CD4-positive, alpha-beta memory T cell (primary cell): ENCODE measurements at regions not wholly inside any gene's neighbourhood (a gene's known extent, or its start where the extent isn't known, plus 50 kb on each side); places are given as distances from the start of the nearest gene placed in this dataset.

ENCODE experiments used
- CTCF ChIA-PET: fragments of 350-600 bp; sonication (Branson Sonifier 250); formaldehyde crosslinking; loops from one replicate; lab custom pipeline; 2021; ENCODE audit warnings: inconsistent platforms; ENCODE audit not compliant: partially characterized antibody; lab: Charles Lee
- POLR2A ChIA-PET: fragments of 350-600 bp; sonication (Branson Sonifier 250); formaldehyde crosslinking; loops from one replicate; lab custom pipeline; 2021; ENCODE audit not compliant: partially characterized antibody; lab: Charles Lee
- DNase-seq, 5 donors: peaks; one replicate each; pipeline versions ENCODE4 v3.0.0 to v3.0.0-alpha.2; 2020 to 2022; ENCODE audit warnings: mixed read lengths in 1 of 5
- H3K27ac ChIP-seq: one replicate; pipeline ENCODE4 v1.7.0; 2013; ENCODE audit warnings: low read depth, low read length
- H3K27me3 ChIP-seq: 2 replicates; pipeline ENCODE4 v1.7.0; 2013; ENCODE audit warnings: mild to moderate bottlenecking, low read length, moderate library complexity; ENCODE audit not compliant: insufficient read depth
- H3K36me3 ChIP-seq: 2 replicates; pipeline ENCODE4 v1.7.0; 2013; ENCODE audit warnings: mild to moderate bottlenecking, low read length, moderate library complexity; ENCODE audit not compliant: insufficient read depth
- H3K4me1 ChIP-seq: 2 replicates; pipeline ENCODE4 v1.7.0; 2013; ENCODE audit warnings: mild to moderate bottlenecking, low read length, moderate library complexity; ENCODE audit not compliant: insufficient read depth
- H3K4me3 ChIP-seq, 2 donors: one replicate each; pipeline ENCODE4 v1.7.0; 2013; ENCODE audit warnings: low read length in 2 of 2, mild to moderate bottlenecking in 1 of 2
- H3K9me3 ChIP-seq, 2 donors: one replicate each; pipeline ENCODE4 v1.7.0; 2013; ENCODE audit warnings: low read length in 2 of 2, control low read depth in 1 of 2; ENCODE audit not compliant: control insufficient read depth in 1 of 2
- H3K27ac Mint-ChIP-seq, 7 donors: one replicate each; pipeline ENCODE4 v1.8.0; 2020 to 2021; ENCODE audit warnings: mixed read lengths in 7 of 7, mild to moderate bottlenecking in 6 of 7, inconsistent platforms in 3 of 7, moderate library complexity in 3 of 7
- H3K27me3 Mint-ChIP-seq, 2 donors: one replicate each; pipeline ENCODE4 v1.8.0; 2020 to 2021; ENCODE audit warnings: mixed read lengths in 2 of 2
- H3K36me3 Mint-ChIP-seq, 2 donors: one replicate each; pipeline ENCODE4 v1.8.0; 2020 to 2021; ENCODE audit warnings: mixed read lengths in 2 of 2, inconsistent platforms in 1 of 2, mild to moderate bottlenecking in 1 of 2
- H3K4me1 Mint-ChIP-seq, 4 donors: one replicate each; pipeline ENCODE4 v1.8.0; 2020 to 2021; ENCODE audit warnings: mixed read lengths in 4 of 4, mild to moderate bottlenecking in 1 of 4
- H3K4me3 Mint-ChIP-seq, 8 donors: one replicate each; pipeline ENCODE4 v1.8.0; 2020 to 2021; ENCODE audit warnings: mixed read lengths in 8 of 8, mild to moderate bottlenecking in 7 of 8, moderate library complexity in 6 of 8, inconsistent platforms in 3 of 8
- H3K9me3 Mint-ChIP-seq, 8 donors: one replicate each; pipeline ENCODE4 v1.8.0; 2020 to 2021; ENCODE audit warnings: mixed read lengths in 8 of 8, mild to moderate bottlenecking in 5 of 8, inconsistent platforms in 3 of 8, moderate library complexity in 1 of 8
- intact Hi-C: fragments of 100-400 bp; cut with micrococcal nuclease; formaldehyde crosslinking; loops from one replicate; pipeline ENCODE4 v1.15.1; 2023

GRCh38 chr10:78393094-78393493, 359.4 kb downstream of the RPS24 start:
- Mint-ChIP-seq H3K36me3 (no peaks in the 10 kb centered on the region), H3K27ac (no peak overlapping the region), H3K9me3 (no peaks in the 10 kb centered on the region), H3K4me3 (no peak overlapping the region), H3K4me1 (no peaks in the 10 kb centered on the region), H3K27me3 (peaks cover 0 to 7% of the 10 kb centered on the region in 2 donors)
- intact Hi-C loops: no loop called here
- Histone ChIP-seq H3K4me3 (no peak overlapping the region), H3K9me3 (no peaks in the 10 kb centered on the region), H3K36me3 (no peaks in the 10 kb centered on the region), H3K27me3 (no peaks in the 10 kb centered on the region), H3K27ac (no peak overlapping the region), H3K4me1 (no peaks in the 10 kb centered on the region)
- no peak for DNase-seq
- ChIA-PET POLR2A (no interaction called here), CTCF (no interaction called here)

DNA sequence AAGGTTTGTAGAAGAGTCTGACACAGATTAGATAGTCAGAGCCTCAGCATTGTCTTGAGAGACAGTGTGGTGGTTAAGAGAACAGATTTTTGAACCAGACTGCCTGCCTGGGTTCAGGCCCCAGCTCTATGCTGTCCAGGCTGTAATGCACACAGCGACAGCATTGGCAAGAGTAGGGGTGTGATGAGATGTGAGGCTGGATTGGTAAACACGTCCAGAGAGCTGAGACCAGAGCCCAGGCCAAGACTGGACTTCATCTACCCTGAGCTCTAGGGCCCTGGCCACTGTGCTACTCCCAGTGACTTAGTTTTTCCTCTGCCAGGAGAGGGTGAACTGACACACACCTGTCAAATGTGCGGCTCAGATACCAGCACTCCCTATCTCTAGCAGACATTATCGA, 360.4 kb downstream of the RPS24 start:
- no peaks in the 10 kb centered on the region for H3K4me1 Mint-ChIP-seq
- Histone ChIP-seq H3K4me3 (no peak overlapping the region), H3K36me3 (no peaks in the 10 kb centered on the region), H3K27me3 (no peaks in the 10 kb centered on the region), H3K9me3 (no peaks in the 10 kb centered on the region), H3K27ac (no peak overlapping the region), H3K4me1 (no peaks in the 10 kb centered on the region)
- H3K9me3 Mint-ChIP-seq: no peaks in the 10 kb centered on the region
- no peak overlapping the region for H3K27ac Mint-ChIP-seq
- H3K36me3 Mint-ChIP-seq: no peaks in the 10 kb centered on the region
- POLR2A ChIA-PET: no interaction called here
- CTCF ChIA-PET: no interaction called here
- intact Hi-C loops: no loop called here
- H3K27me3 Mint-ChIP-seq: peaks cover 0 to 5% of the 10 kb centered on the region in 2 donors
- no peak overlapping the region for H3K4me3 Mint-ChIP-seq
- no peak for DNase-seq

- no peaks in the 10 kb centered on the region for H3K4me1 Mint-ChIP-seq
- ChIA-PET POLR2A (no interaction called here), CTCF (no interaction called here)
- H3K27me3 Mint-ChIP-seq: no peaks in the 10 kb centered on the region
- Histone ChIP-seq H3K4me3 (no peak overlapping the region), H3K27ac (no peak overlapping the region), H3K27me3 (no peaks in the 10 kb centered on the region), H3K9me3 (no peaks in the 10 kb centered on the region), H3K36me3 (no peaks in the 10 kb centered on the region), H3K4me1 (no peaks in the 10 kb centered on the region)
- intact Hi-C loops: no loop called here
- DNase-seq: no peak
- no peak overlapping the region for H3K4me3 Mint-ChIP-seq
- no peak overlapping the region for H3K27ac Mint-ChIP-seq
- H3K36me3 Mint-ChIP-seq: no peaks in the 10 kb centered on the region
- H3K9me3 Mint-ChIP-seq: no peaks in the 10 kb centered on the region
These were observed 361.5 kb downstream of the RPS24 start for GRCh38 chr10:78395162-78395561.

DNA sequence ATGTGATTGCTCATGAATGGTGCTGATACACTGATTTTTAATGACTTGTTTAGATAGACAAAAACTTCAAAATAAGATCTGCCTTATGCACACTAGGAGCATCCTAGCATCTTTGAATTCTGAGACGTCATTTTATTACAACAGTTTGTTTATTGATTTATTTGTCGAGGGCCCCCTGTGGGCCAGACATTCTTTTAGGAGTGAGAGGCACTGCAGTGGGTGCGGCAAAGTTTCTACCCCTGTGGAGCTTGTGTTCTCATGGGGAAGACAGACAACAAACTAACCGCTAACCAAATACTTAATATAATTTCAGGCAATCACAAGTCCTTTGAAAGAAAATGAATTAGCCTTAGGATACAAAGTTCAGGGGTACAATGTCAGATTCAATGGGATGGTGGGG, 363.1 kb downstream of the RPS24 start:
- Mint-ChIP-seq H3K27ac (no peak overlapping the region), H3K27me3 (peaks cover 0 to 2% of the 10 kb centered on the region in 2 donors), H3K4me3 (no peak overlapping the region), H3K9me3 (no peaks in the 10 kb centered on the region), H3K36me3 (no peaks in the 10 kb centered on the region), H3K4me1 (no peaks in the 10 kb centered on the region)
- Histone ChIP-seq H3K9me3 (no peaks in the 10 kb centered on the region), H3K27ac (no peak overlapping the region), H3K27me3 (no peaks in the 10 kb centered on the region), H3K4me3 (no peak overlapping the region), H3K36me3 (no peaks in the 10 kb centered on the region), H3K4me1 (no peaks in the 10 kb centered on the region)
- DNase-seq: no peak
- ChIA-PET POLR2A (no interaction called here), CTCF (no interaction called here)
- intact Hi-C loops: no loop called here

GRCh38 chr10:78397786-78398185, 364.1 kb downstream of the RPS24 start:
- H3K27me3 Mint-ChIP-seq: peaks cover 0 to 2% of the 10 kb centered on the region in 2 donors
- intact Hi-C loops: no loop called here
- Histone ChIP-seq H3K27ac (no peak overlapping the region), H3K27me3 (no peaks in the 10 kb centered on the region), H3K9me3 (no peaks in the 10 kb centered on the region), H3K36me3 (no peaks in the 10 kb centered on the region), H3K4me1 (no peaks in the 10 kb centered on the region), H3K4me3 (no peak overlapping the region)
- H3K36me3 Mint-ChIP-seq: no peaks in the 10 kb centered on the region
- ChIA-PET CTCF (interaction anchor here (1.3 kb wide), 1 partner anchor 10 kb away, joined by 6 read pairs; no protein-coding TSS in a partner anchor), POLR2A (no interaction called here)
- no peak overlapping the region for H3K4me3 Mint-ChIP-seq
- H3K4me1 Mint-ChIP-seq: no peaks in the 10 kb centered on the region
- DNase-seq: no peak
- no peaks in the 10 kb centered on the region for H3K9me3 Mint-ChIP-seq
- H3K27ac Mint-ChIP-seq: no peak overlapping the region

- ChIA-PET POLR2A (no interaction called here), CTCF (interaction anchor here (1.0 to 1.3 kb wide), 2 partner anchors 9 to 797 kb away, joined by 3 to 6 read pairs; no protein-coding TSS in a partner anchor)
- no peaks in the 10 kb centered on the region for H3K4me1 ChIP-seq
- H3K36me3 Mint-ChIP-seq: no peaks in the 10 kb centered on the region
- H3K27me3 Mint-ChIP-seq: peaks cover 0 to 2% of the 10 kb centered on the region in 2 donors
- H3K27me3 ChIP-seq: no peaks in the 10 kb centered on the region
- H3K4me3 ChIP-seq: no peak overlapping the region
- H3K36me3 ChIP-seq: no peaks in the 10 kb centered on the region
- H3K4me1 Mint-ChIP-seq: no peaks in the 10 kb centered on the region
- no peak for DNase-seq
- H3K27ac ChIP-seq: no peak overlapping the region
- intact Hi-C loops: no loop called here
- H3K9me3 Mint-ChIP-seq: no peaks in the 10 kb centered on the region
- H3K9me3 ChIP-seq: no peaks in the 10 kb centered on the region
- no peak overlapping the region for H3K4me3 Mint-ChIP-seq
- no peak overlapping the region for H3K27ac Mint-ChIP-seq
These were observed 364.7 kb downstream of the RPS24 start for GRCh38 chr10:78398382-78398781.

GRCh38 chr10:78401624-78402367, 368.1 kb downstream of the RPS24 start:
- Histone ChIP-seq H3K27ac (no peak overlapping the region), H3K4me3 (no peak overlapping the region), H3K36me3 (no peaks in the 10 kb centered on the region), H3K9me3 (no peaks in the 10 kb centered on the region), H3K27me3 (no peaks in the 10 kb centered on the region), H3K4me1 (peaks cover 3% of the 10 kb centered on the region)
- peaks cover 6 to 12% of the 10 kb centered on the region in 2 donors for H3K27me3 Mint-ChIP-seq
- POLR2A ChIA-PET: no interaction called here
- intact Hi-C loops: no loop called here
- H3K36me3 Mint-ChIP-seq: no peaks in the 10 kb centered on the region
- no peak for DNase-seq
- no peak overlapping the region for H3K27ac Mint-ChIP-seq
- H3K4me3 Mint-ChIP-seq: no peak overlapping the region
- CTCF ChIA-PET: no interaction called here
- no peaks in the 10 kb centered on the region for H3K9me3 Mint-ChIP-seq
- peaks cover 5 to 7% (median 5%) of the 10 kb centered on the region in 4 donors for H3K4me1 Mint-ChIP-seq
